GM12878 (cell line): ENCODE measurements at regions not wholly inside any gene's neighbourhood (a gene's known extent, or its start where the extent isn't known, plus 50 kb on each side); places are given as distances from the start of the nearest gene placed in this dataset.

ENCODE experiments used
- ATAC-seq: fragments of 200-7000 bp; cut with Tn5 transposase; 3 replicates; pipeline ENCODE4 v1.9.1; 2020; ENCODE audit warnings: mild to moderate bottlenecking, moderate library complexity
- BruUV-seq: library from RNA; stranded (reverse); fragments of 400-500 nt; replicated peaks from 2 replicates; lab custom pipeline; 2021; lab: Mats Ljungman, UMichigan
- CTCF ChIA-PET: fragments of 300-600 bp; sonication (Branson Sonifier 250); formaldehyde crosslinking; extraction: SDS; loops from one replicate; lab custom pipeline; 2021; ENCODE audit warnings: inconsistent platforms; lab: Yijun Ruan, JAX
- POLR2A ChIA-PET: fragments of 350-600 bp; formaldehyde crosslinking; extraction: SDS; loops from one replicate; lab custom pipeline; 2021; ENCODE audit warnings: inconsistent platforms; lab: Charles Lee
- RAD21 ChIA-PET: fragments of 300-600 bp; sonication (Branson Sonifier 250); formaldehyde crosslinking; loops from one replicate; lab custom pipeline; 2023; ENCODE audit warnings: antibody characterized with exemption; ENCODE audit not compliant: unreplicated experiment; lab: Charles Lee
- SMC1A ChIA-PET: fragments of 300-600 bp; sonication (Branson Sonifier 250); formaldehyde crosslinking; loops from one replicate; lab custom pipeline; 2023; ENCODE audit not compliant: unreplicated experiment, uncharacterized antibody; lab: Charles Lee
- DNase-seq: peaks from one replicate; pipeline ENCODE4 v3.0.0-alpha.2; 2011; ENCODE audit warnings: low read depth, low spot score
- FAIRE-seq: peaks from 3 replicates; lab custom pipeline; 2011; peaks lifted over from hg19 to GRCh38; lab: Jason Lieb, UNC
- H2AFZ ChIP-seq: 2 replicates; pipeline ENCODE4 v1.6.0; 2011; ENCODE audit warnings: low read depth, low read length, control low read depth; ENCODE audit not compliant: control insufficient read depth
- H3K27ac ChIP-seq: 2 replicates; pipeline ENCODE4 v1.5.1; 2011; ENCODE audit warnings: control low read depth; ENCODE audit not compliant: control insufficient read depth, insufficient read depth
- H3K27me3 ChIP-seq, 2 experiments: replicated peaks in 1 of 2; 2 replicates each; pipeline versions ENCODE4 v1.6.0 to v1.6.1; 2011; ENCODE audit warnings: low read length in 1 of 2; ENCODE audit not compliant: control insufficient read depth in 2 of 2, insufficient read depth in 2 of 2
- H3K36me3 ChIP-seq, 2 experiments: 2 replicates each; pipeline ENCODE4 v1.5.1; 2011; ENCODE audit warnings: low read length in 1 of 2; ENCODE audit not compliant: control insufficient read depth in 2 of 2, insufficient read depth in 2 of 2
- H3K4me1 ChIP-seq: 2 replicates; pipeline ENCODE4 v1.6.1; 2011; ENCODE audit warnings: mild to moderate bottlenecking, low read length, moderate library complexity, mixed read lengths; ENCODE audit not compliant: control insufficient read depth, insufficient read depth
- H3K4me2 ChIP-seq: 2 replicates; pipeline ENCODE4 v1.6.0; 2011; ENCODE audit warnings: control low read depth; ENCODE audit not compliant: control insufficient read depth, insufficient read depth
- H3K4me3 ChIP-seq: fragments of 200-600 bp; sonication (generic); 2 replicates; pipeline ENCODE4 v1.5.1; 2016
- H3K79me2 ChIP-seq: 2 replicates; pipeline ENCODE4 v1.6.0; 2011; ENCODE audit warnings: low read length; ENCODE audit not compliant: control insufficient read depth, insufficient read depth
- H3K9ac ChIP-seq: 2 replicates; pipeline ENCODE4 v1.8.0; 2011; ENCODE audit warnings: low read length, control low read depth, mixed read lengths; ENCODE audit not compliant: control insufficient read depth, insufficient read depth
- H3K9me3 ChIP-seq: replicated peaks from 3 replicates; pipeline ENCODE4 v1.5.1; 2011; ENCODE audit warnings: mild to moderate bottlenecking, low read length; ENCODE audit not compliant: control insufficient read depth, insufficient read depth
- H4K20me1 ChIP-seq: 2 replicates; pipeline ENCODE4 v1.6.0; 2011; ENCODE audit not compliant: control insufficient read depth, insufficient read depth
- ASH2L ChIP-seq: fragments of 300-600, 200-600 bp; sonication (generic); IDR thresholded peaks from 2 replicates; pipeline ENCODE4 v1.6.1; 2017; ENCODE audit warnings: low read depth, mild to moderate bottlenecking, borderline replicate concordance
- ATF2 ChIP-seq: IDR thresholded peaks from 2 replicates; pipeline ENCODE4 v1.6.1; 2012; ENCODE audit warnings: low read length, inconsistent platforms
- BCL11A ChIP-seq: IDR thresholded peaks from 2 replicates; pipeline ENCODE4 v1.6.1; 2011; ENCODE audit warnings: low read depth, low read length
- CHD2 ChIP-seq: IDR thresholded peaks from 2 replicates; pipeline ENCODE4 v1.6.1; 2011; ENCODE audit warnings: low read depth, low read length, improper control_type of control experiment, borderline replicate concordance
- DPF2 ChIP-seq: fragments of 450-650 bp; IDR thresholded peaks from 2 replicates; pipeline ENCODE4 v1.6.1; 2017; ENCODE audit warnings: mild to moderate bottlenecking
- EGR1 ChIP-seq, 2 experiments: IDR thresholded peaks; 1 replicate in 1 of 2; 2 replicates in 1 of 2; pipeline ENCODE4 v1.6.1; 2011 to 2012; ENCODE audit warnings: low read depth in 2 of 2, low read length in 2 of 2, borderline replicate concordance in 1 of 2, mild to moderate bottlenecking in 1 of 2, moderate library complexity in 1 of 2
- ESRRA ChIP-seq: IDR thresholded peaks from 2 replicates; pipeline ENCODE4 v1.6.1; 2012; ENCODE audit warnings: mild to moderate bottlenecking, low read length, improper control_type of control experiment
- IRF4 ChIP-seq: IDR thresholded peaks from 2 replicates; pipeline ENCODE4 v1.6.1; 2011; ENCODE audit warnings: low read depth, low read length
- JUNB ChIP-seq: IDR thresholded peaks from 2 replicates; pipeline ENCODE4 v1.6.1; 2016; ENCODE audit warnings: antibody characterized with exemption, mild to moderate bottlenecking
- KAT2A ChIP-seq: conservative IDR thresholded peaks from 2 replicates; pipeline ENCODE4 v1.6.1; 2011; ENCODE audit warnings: low read depth, low read length; ENCODE audit not compliant: control insufficient read depth
- MEF2A ChIP-seq: IDR thresholded peaks from 2 replicates; pipeline ENCODE4 v1.6.1; 2011; ENCODE audit warnings: low read depth, mild to moderate bottlenecking, low read length, moderate library complexity; ENCODE audit not compliant: insufficient read depth
- MTA2 ChIP-seq: fragments of 450-650 bp; IDR thresholded peaks from 2 replicates; pipeline ENCODE4 v1.6.1; 2016; ENCODE audit warnings: low read depth, mild to moderate bottlenecking, moderate library complexity
- MYC ChIP-seq: IDR thresholded peaks from 2 replicates; pipeline ENCODE4 v1.6.1; 2011; ENCODE audit warnings: mild to moderate bottlenecking, low read length, moderate library complexity, inconsistent platforms; ENCODE audit not compliant: insufficient read depth, insufficient replicate concordance, insufficient read length, severe bottlenecking
- NFIC ChIP-seq: IDR thresholded peaks from 2 replicates; pipeline ENCODE4 v1.6.1; 2012; ENCODE audit warnings: low read depth, mild to moderate bottlenecking, inconsistent platforms, low read length, moderate library complexity
- NR2F1 ChIP-seq: fragments of 450-650 bp; conservative IDR thresholded peaks from 2 replicates; pipeline ENCODE4 v1.6.1; 2017; ENCODE audit warnings: mild to moderate bottlenecking
- SKIL ChIP-seq: fragments of 450-650 bp; IDR thresholded peaks from 2 replicates; pipeline ENCODE4 v1.6.1; 2017; ENCODE audit warnings: mild to moderate bottlenecking, low read depth, inconsistent platforms; ENCODE audit not compliant: poor library complexity, severe bottlenecking
- SMAD1 ChIP-seq: fragments of 450-650 bp; IDR thresholded peaks from 2 replicates; pipeline ENCODE4 v1.6.1; 2018; ENCODE audit warnings: mild to moderate bottlenecking, low read depth; ENCODE audit not compliant: partially characterized antibody
- SMARCA5 ChIP-seq: fragments of 450-650 bp; IDR thresholded peaks from 2 replicates; pipeline ENCODE4 v1.6.1; 2017; ENCODE audit warnings: mild to moderate bottlenecking
- SPI1 ChIP-seq: IDR thresholded peaks from 2 replicates; pipeline ENCODE4 v1.6.1; 2011; ENCODE audit warnings: low read depth, mild to moderate bottlenecking, low read length, moderate library complexity, borderline replicate concordance; ENCODE audit not compliant: insufficient read depth
- SRF ChIP-seq, 2 experiments: IDR thresholded peaks; 2 replicates each; pipeline ENCODE4 v1.6.1; 2011; ENCODE audit warnings: low read depth in 2 of 2, low read length in 2 of 2, mild to moderate bottlenecking in 1 of 2, moderate library complexity in 1 of 2
- STAT1 ChIP-seq: fragments of 450-650 bp; conservative IDR thresholded peaks from 2 replicates; pipeline ENCODE4 v1.6.1; 2014; ENCODE audit warnings: antibody characterized with exemption, mild to moderate bottlenecking
- ZNF217 ChIP-seq: fragments of 450-650 bp; IDR thresholded peaks from 2 replicates; pipeline ENCODE4 v1.6.1; 2017; ENCODE audit warnings: antibody characterized with exemption, mild to moderate bottlenecking
- ZNF622 ChIP-seq: fragments of 450-650 bp; IDR thresholded peaks from 2 replicates; pipeline ENCODE4 v1.6.1; 2017; ENCODE audit warnings: mild to moderate bottlenecking, inconsistent platforms
- in situ Hi-C: fragments of 300-500 bp; cut with MboI; formaldehyde crosslinking; loops from 9 replicates; pipeline ENCODE4 v1.14.3; 2018; ENCODE audit warnings: mixed read lengths
- intact Hi-C: fragments of 100-400 bp; cut with micrococcal nuclease; formaldehyde crosslinking; loops from one replicate; pipeline ENCODE4 v1.14.2; 2022; ENCODE audit not compliant: unreplicated experiment

GRCh38 chr12:84422340-84422739 is 490.3 kb downstream of the SLC6A15 start (continued):
- TF ChIP-seq SKIL = no peak
- TF ChIP-seq STAT1 = no peak
- TF ChIP-seq NFIC = no peak
- no peak for TF ChIP-seq ZNF217
- no peak for TF ChIP-seq ASH2L

GRCh38 chr12:84421103-84421502 is 491.5 kb downstream of the SLC6A15 start:
- ChIA-PET POLR2A (no interaction called here), RAD21 (no interaction called here), SMC1A (no interaction called here), CTCF (interaction anchor here (0.6 to 1.2 kb wide), 2 partner anchors 217 to 595 kb away, joined by 3 read pairs; no protein-coding TSS in a partner anchor)
- Histone ChIP-seq H3K36me3 (no peaks in the 10 kb centered on the region), H3K79me2 (no peaks in the 10 kb centered on the region), H3K27ac (no peak overlapping the region), H3K4me2 (no peak overlapping the region), H4K20me1 (no peaks in the 10 kb centered on the region), H3K4me3 (no peak overlapping the region), H3K9me3 (no peaks in the 10 kb centered on the region), H3K9ac (no peak overlapping the region), H2AFZ (no peak overlapping the region), H3K4me1 (no peaks in the 10 kb centered on the region), H3K27me3 (no peaks in the 10 kb centered on the region)
- in situ Hi-C loops = no loop called here
- no TSS peak for BruUV-seq
- DNase-seq = no peak
- intact Hi-C loops = no loop called here
- ATAC-seq = peak; percentile 62
- no peak for FAIRE-seq
- TF ChIP-seq ATF2 (peak; percentile 50; the same call in 1 of the 2 replicates), ESRRA (no peak), KAT2A (no peak), NFIC (peak; percentile 53; the same call in 1 of the 2 replicates), EGR1 (IDR thresholded peaks at IDR 0.05; ENCODE audit: borderline replicate concordance in 1 of 2, low read depth in 2 of 2, low read length in 2 of 2) (no peak), ZNF622 (no peak), BCL11A (peak; percentile 65), MYC (no peak), SMAD1 (no peak), NR2F1 (0 out of 2 replicates have a peak, but pooled peaks have one; percentile 34), SMARCA5 (no peak), ZNF217 (peak; percentile 82), CHD2 (no peak), IRF4 (peak; percentile 62; the same call in 1 of the 2 replicates), MEF2A (peak; percentile 63; the same call in 1 of the 2 replicates), MTA2 (peak; percentile 73), DPF2 (peak; percentile 57), JUNB (peak; percentile 85), SPI1 (peak; percentile 80), SRF (IDR thresholded peaks at IDR 0.05; ENCODE audit: low read depth in 2 of 2, low read length in 2 of 2) (0 out of 4 replicates have a peak, but pooled peaks of 1 of the 2 experiments have one; percentile 32)
